Medulla oblongata (tissue), 1 donor: ENCODE measurements at regions not wholly inside any gene's neighbourhood (a gene's known extent, or its start where the extent isn't known, plus 50 kb on each side); places are given as distances from the start of the nearest gene placed in this dataset.

Experiments
- DNase-seq: peaks from one replicate; pipeline ENCODE4 v3.0.0-alpha.2; 2015; ENCODE audit errors: extremely low spot score

DNA sequence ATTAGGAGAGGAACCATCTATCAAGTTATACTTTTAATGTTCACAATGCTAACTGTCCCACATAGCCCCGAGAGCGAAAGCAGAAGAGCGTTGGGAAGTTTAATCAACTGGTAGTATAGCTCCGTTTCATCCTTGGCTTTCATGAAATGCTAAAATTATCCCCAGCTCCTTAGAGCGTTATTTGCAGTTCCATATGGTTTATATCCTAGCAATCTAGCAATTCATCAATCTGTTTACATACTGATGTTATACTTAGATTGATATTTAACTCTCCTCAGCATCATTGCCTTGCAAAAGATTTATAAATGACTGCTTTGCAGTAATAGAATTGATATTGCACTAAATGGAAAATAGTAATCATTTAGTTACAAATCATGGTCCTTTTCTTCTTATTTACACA is 419.8 kb downstream of the COG6 start:
- no peak for DNase-seq

DNA sequence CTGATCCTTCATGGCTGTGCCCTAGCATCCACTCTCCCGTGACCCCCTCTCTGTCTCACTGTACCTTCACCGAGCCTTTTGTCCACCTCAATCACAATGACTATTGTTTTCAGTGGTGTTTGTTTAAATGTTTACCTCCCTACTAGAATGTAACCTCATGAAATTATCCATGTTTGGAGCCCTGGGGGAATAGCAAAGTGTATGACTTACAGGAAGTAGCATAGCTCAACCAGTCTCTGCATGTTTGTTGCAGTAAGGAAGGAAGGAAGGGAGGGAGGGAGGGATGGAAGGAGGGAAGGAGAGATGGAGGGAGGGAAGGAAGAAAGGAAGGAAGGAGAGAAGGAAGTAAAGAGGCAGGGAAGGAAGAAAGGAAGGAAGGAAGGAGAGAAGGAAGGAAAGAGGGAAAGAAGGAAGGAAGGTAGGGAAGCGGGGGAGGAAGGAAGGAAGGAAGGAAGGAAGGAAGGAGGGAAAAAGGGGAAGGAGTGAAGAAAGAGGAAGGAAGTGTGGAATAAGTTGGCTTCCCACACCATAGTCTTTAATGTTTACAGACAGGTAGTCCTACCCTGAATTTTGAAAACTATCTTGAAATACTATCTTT is 421.4 kb downstream of the COG6 start:
- no peak for DNase-seq

DNA sequence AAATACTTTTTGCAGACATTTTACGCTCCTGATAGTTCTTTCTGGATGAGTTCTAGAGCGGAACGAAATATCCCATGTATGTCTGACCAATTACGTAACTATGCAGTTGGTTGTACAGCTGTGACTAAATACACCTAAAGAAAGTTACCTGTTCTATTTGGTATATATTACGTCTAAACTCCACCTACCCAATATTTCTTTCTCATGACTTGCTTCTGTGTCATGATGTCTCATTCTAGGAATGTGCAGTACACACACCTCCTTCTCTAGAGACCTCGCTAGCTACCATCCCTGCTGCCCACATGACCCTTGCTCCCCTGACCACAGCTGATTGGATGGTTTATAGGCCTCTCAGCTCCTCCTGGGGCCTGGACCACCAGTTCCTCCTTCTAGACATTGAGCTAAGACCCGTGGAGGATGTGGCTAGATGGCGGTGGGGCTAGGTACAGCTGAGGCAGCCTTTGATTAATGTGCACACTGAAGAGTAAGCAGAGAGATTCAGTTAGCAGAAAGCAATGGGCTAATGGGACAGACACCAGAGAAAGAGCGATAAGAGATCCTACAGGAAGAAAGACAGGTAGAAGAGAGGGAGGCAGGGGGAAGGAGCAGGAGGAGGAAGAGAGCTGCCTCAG is 422.1 kb downstream of the COG6 start:
- no peak for DNase-seq

- no peak for DNase-seq
Measured at GRCh38 chr13:40079721-40080120, 424.3 kb downstream of the COG6 start.

GRCh38 chr13:40080676-40081075 is 425.2 kb downstream of the COG6 start:
- DNase-seq, result no peak

GRCh38 chr13:40082639-40083038 is 427.2 kb downstream of the COG6 start:
- no peak for DNase-seq

GRCh38 chr13:40083841-40084240 is 428.4 kb downstream of the COG6 start:
- DNase-seq, result no peak

GRCh38 chr13:40084934-40085333 is 429.5 kb downstream of the COG6 start:
- DNase-seq, result no peak

DNA sequence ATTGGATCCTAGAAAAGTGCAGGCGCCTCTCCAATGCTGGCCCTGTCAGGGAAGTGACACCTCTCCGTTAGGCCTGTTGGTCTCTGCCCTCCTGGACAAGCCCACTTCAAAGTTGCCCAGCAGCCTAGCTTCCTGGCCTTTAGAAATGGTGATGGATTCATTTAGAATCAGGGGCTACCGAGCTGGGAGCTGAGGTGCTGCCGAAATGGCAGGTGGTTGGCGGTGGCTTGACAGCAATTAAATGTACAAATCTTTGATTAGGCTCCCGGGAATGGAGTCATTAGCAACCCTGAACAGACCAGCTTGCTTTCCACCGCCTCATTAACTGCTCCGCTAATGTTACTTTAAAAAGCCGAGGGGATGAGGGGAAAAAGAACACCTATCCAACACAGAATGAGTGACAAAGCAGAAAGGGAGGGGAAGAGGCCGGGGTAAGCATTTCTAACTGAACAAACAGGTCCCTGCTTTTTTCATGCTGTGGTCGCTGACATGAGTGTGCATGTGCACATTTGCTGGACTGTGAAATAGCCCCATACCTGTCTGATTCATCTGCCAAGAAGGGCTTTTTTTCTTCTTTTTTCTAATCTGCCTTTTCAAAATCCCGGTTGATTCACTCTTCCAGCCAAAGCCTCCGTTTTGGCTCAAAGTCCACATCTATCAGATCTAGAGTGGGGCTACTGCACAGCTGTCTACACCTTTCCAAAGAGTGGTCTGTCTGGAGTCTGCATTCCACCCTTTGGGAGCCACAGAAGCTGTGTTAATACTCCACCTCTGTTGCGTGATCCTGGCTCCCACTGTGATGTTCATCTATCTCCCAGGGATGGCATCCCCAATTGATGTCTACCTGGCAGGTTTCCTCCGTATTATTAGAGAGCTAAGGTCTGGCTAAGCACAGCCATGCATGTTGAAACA is 431.9 kb downstream of the COG6 start:
- no peak for DNase-seq

DNA sequence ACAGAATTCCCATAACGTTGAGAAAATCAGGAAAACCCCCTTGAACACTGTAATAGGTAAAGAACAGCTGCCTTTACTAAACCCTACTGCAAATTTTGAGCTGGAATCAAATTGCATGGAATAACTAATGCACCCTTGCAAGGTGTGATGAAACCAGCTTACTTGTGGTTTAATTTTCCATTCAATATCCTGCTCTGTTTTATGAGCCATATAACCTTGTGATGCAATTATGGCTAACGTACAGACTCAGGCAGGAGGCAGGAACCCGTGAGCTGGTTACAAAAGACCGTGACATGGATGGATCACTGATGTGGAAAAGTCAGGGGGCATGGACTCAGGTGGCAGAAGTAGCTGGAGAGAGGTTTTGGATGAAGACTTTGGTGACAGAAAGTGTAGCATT is 438.6 kb downstream of the COG6 start:
- DNase-seq, result no peak

GRCh38 chr13:40095695-40096356 is 440.4 kb downstream of the COG6 start:
- no peak for DNase-seq

DNA sequence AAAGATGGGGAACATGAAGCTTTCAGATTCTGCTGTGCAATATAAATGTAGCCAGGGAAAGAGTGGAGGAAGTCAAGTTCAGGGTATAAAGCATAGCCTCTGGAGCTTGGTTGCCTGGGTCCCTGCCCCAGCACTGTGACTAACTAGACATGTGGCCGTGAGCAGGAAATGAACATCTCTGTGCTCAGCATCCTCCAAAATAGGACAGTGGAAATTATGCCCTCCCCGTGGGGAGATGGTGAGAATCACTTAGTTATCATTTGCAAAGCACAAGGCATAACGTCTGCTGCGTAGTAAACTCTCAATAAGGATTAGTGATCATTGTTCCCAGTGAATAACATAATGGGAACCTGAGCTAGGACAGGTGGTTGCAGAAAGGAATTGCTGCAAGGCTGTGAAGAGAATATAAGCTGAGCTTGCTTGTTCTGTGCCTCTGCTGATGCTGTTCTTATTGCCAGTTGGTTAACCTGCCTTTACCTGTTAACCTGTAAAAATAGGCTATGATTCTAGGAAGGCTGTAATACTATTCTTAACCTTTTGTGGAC is 441.0 kb downstream of the COG6 start:
- no peak for DNase-seq

GRCh38 chr13:40098246-40098645 is 442.8 kb downstream of the COG6 start:
- no peak for DNase-seq

- DNase-seq, result no peak
Measured at GRCh38 chr13:40101708-40102359, 446.4 kb downstream of the COG6 start.

DNA sequence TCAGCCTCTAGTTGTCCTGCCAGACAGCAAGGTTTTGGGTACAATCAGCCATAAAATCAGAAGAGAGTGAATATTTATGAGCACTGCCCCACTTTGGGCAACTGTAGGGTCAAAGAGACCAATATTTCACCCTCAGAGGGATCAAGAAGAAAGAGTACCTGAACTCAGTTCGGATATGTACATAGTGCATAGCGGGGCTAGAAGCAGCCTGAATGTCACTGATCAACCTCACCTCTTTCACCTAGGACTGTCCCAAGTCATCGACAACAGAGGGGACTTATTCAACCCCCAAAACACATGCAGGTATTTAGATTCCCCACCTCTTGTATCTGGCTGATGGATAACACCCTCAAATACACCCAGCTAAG is 446.9 kb downstream of the COG6 start:
- no peak for DNase-seq

DNA sequence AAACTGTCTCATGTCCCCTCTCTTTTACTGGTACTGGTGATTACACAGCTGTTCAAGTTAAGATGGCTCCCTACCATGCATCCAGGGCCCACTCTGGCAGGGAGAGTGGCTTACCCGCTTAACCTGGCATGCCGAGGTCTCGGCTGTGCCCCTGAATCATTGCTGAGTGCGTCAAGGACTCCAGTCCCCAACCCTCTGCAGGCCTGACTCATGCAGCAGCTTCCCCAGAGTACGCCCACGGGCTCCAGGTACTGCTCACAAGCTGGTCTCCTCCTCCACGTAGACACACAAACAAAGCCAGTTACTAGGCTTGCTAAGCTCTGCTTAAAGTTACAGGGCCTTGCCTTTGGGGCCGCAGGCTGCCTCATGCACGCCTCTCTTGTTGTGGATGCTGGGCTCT is 447.4 kb downstream of the COG6 start:
- no peak for DNase-seq

DNA sequence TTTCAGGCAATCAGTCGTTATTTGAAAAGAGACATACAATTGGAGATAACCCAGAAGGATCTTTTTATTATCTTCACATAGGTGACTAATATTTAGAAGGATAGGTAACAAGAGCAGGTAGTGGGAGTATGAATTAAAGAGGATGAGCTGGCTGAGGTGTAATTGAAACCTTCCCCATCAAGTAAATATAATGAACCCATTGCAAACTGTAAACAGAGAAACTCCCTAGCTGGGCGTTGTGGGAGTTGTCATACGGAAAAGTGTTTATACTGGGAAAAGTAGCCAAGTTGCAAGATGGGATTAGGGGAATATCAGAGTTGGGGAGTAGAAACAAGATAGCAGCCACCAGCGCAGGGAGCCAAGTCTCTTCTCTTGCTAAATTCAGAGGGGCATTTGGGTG is 448.4 kb downstream of the COG6 start:
- no peak for DNase-seq

DNA sequence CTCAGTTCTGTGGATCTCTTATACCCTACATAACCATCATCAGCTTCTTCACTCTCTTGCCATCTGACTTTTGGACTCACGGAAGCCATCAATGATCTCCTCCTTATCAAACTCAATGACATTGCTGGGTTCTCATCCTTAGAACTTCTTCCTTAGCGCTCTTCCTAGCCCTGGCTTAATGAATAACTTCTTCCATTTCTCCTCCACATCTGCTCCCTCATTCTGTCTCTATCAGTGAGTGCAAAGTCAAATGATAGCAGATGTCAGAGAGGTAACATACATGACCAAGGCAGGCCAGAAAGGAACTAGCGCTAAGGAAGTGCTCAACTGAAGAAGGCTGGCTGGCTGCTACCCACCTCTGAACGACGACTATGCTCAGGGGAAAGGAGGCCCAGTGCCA is 449.8 kb downstream of the COG6 start:
- no peak for DNase-seq

DNA sequence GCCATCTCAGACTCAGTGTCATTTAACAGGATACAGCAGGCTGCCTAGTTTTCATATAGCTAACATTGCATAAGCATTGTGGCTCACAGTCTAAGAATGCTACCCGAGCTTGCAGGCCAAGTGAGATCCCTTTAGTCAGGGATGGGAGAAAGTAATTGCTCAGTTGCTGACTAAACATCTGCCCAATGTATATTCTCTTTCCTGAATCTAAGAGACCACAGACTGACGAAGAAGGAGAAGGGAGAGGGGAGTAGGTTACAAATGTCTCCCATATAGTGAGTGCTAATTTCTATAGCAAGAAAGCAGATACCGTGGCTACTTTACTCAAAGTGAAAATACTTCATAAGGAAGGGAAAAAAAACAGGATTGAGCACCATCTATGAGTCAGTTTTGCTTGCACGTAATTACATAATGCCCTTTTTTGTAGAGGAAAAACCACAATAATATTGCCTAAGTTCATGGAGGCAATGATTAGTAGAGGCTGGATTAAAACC is 453.9 kb downstream of the COG6 start:
- no peak for DNase-seq

- DNase-seq, result no peak
Measured at GRCh38 chr13:40113643-40114304, 458.3 kb downstream of the COG6 start.
